ENCODE measurements at regions not wholly inside any gene's neighbourhood (a gene's known extent, or its start where the extent isn't known, plus 50 kb on each side); places are given as distances from the start of the nearest gene placed in this dataset.

DNA sequence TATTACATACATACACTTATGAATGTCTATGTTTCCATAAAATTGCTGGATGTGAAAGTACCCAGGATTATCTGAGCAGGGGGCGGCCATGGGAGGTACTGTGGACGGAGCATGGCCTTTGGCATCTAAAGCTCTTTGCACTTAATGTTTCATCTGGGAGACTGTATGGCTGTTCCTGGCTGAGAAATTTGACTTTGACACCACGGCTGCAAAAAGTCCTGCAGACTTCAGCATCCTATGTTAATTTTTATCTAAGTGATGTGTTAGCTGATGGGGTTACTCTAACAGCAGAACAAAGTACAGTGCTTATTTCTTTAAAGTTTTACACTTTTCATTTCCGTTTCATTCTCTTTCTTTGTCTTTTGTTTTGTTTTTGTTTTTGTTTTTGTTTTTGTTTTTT lies 139.8 kb upstream of the STX18 start:
- WGBS, 10 experiments = 49 to 92% (median 83%) methylated on average over 1 to 4 of the region's 4 CpGs; no CpG with 5 or more reads in 1 of the 10 experiments
- peaks cover 5 to 7% of the 10 kb centered on the region in 2 donors for H3K4me1 ChIP-seq (replicated peaks in 1 of 2)
- in situ Hi-C loops (cut with MboI; ENCODE audit: low pct_unique_long_range_greater_than_20kb in 2 of 9, low sequenced_read_pairs in 9 of 9, unreplicated experiment in 9 of 9) = loop anchor here in 1 of 9 experiments (25.0 kb wide), 1 partner anchor 181 kb away; the partner anchor contains the start of gene MSX1
- ATAC-seq (replicated peaks in 6 of 8) = no peak
- H3K27ac ChIP-seq = no peak overlapping the region
- H3K4me3 ChIP-seq = no peak overlapping the region

DNA sequence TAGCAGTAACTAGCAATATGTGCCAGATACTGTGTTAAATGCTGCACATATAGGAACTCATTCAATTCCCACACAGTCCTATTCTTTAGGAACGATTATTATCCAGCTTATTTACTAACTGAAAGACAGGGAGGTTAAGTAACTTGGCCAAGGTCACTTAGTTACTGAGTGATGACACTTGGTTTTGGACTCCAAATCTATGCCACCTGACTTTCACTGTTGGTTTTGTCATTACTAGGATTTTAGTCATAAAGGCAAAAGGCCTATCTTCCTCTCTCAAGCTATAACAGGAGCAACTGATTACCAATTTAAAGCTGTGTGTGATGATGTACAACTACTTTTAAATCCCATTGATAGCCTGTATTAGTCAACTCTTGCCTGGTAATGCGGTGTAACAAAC lies 138.9 kb upstream of the STX18 start:
- 53 to 100% (median 100%) methylated on average over 1 to 2 of the region's 2 CpGs; no CpG with 5 or more reads in 2 of the 10 experiments for WGBS, 10 experiments
- no peak for ATAC-seq (replicated peaks in 6 of 8)
- H3K4me1 ChIP-seq (replicated peaks in 1 of 2) = peaks cover 6 to 7% of the 10 kb centered on the region in 2 donors
- in situ Hi-C loops (cut with MboI; ENCODE audit: low pct_unique_long_range_greater_than_20kb in 2 of 9, low sequenced_read_pairs in 9 of 9, unreplicated experiment in 9 of 9) = loop anchor here in 1 of 9 experiments (25.0 kb wide), 1 partner anchor 182 kb away; the partner anchor contains the start of gene MSX1
- H3K27ac ChIP-seq = no peak overlapping the region
- no peak overlapping the region for H3K4me3 ChIP-seq

- H3K4me3 ChIP-seq = no peak overlapping the region
- WGBS, 10 experiments = 80 to 100% (median 93%) methylated on average over 1 to 4 of the region's 4 CpGs; no CpG with 5 or more reads in 2 of the 10 experiments
- ATAC-seq (replicated peaks in 6 of 8) = no peak
- H3K27ac ChIP-seq = no peak overlapping the region
- in situ Hi-C loops (cut with MboI; ENCODE audit: low pct_unique_long_range_greater_than_20kb in 2 of 9, low sequenced_read_pairs in 9 of 9, unreplicated experiment in 9 of 9) = loop anchor here in 1 of 9 experiments (25.0 kb wide), 1 partner anchor 182 kb away; the partner anchor contains the start of gene MSX1
- H3K4me1 ChIP-seq (replicated peaks in 1 of 2) = peaks cover 5 to 6% of the 10 kb centered on the region in 2 donors
Measured at GRCh38 chr4:4680243-4680642, 138.4 kb upstream of the STX18 start.

- no peak overlapping the region for H3K4me3 ChIP-seq
- in situ Hi-C loops (cut with MboI; ENCODE audit: low pct_unique_long_range_greater_than_20kb in 2 of 9, low sequenced_read_pairs in 9 of 9, unreplicated experiment in 9 of 9) = loop anchor here in 1 of 9 experiments (25.0 kb wide), 1 partner anchor 184 kb away; the partner anchor contains the start of gene MSX1
Measured at GRCh38 chr4:4677556-4678522, 136.0 kb upstream of the STX18 start.

DNA sequence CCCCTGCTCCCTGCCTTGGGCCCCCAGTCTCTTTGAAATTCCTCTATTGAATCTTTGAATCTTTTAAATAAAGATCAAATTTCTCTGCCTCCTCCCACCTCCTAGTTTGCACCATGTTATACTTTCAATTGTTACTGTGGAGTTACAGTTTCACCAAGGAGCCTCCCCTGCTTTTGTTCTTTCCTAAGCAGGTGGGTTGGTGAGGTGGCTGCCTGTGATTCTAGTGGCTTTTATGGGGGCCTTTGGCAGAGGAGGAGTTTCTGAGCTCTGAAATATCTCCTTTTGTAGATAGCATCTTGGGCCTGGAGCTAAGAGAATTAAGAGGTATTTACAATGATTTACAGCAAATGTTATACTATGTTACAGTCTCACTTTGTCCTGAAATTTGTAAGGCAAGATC lies 133.8 kb upstream of the STX18 start:
- ATAC-seq (replicated peaks in 6 of 8) = no peak
- no peak overlapping the region for H3K4me3 ChIP-seq
- peaks cover 4 to 7% of the 10 kb centered on the region in 2 donors for H3K4me1 ChIP-seq (replicated peaks in 1 of 2)
- in situ Hi-C loops (cut with MboI; ENCODE audit: low pct_unique_long_range_greater_than_20kb in 2 of 9, low sequenced_read_pairs in 9 of 9, unreplicated experiment in 9 of 9) = loop anchor here in 1 of 9 experiments (25.0 kb wide), 1 partner anchor 187 kb away; the partner anchor contains the start of gene MSX1
- no peak overlapping the region for H3K27ac ChIP-seq

More at GRCh38 chr4:4677556-4678522, 136.0 kb upstream of the STX18 start:
- Histone ChIP-seq H3K4me1 (replicated peaks in 1 of 2) (peaks cover 4% of the 10 kb centered on the region in 2 donors), H3K27ac (no peak overlapping the region)
- peak in 3 of 8 experiments; percentile 88 to 93 (median 93) for ATAC-seq (replicated peaks in 6 of 8)
- WGBS, 10 experiments = 1 to 73% (median 28%) methylated on average over 5 to 20 of the region's 23 CpGs

DNA sequence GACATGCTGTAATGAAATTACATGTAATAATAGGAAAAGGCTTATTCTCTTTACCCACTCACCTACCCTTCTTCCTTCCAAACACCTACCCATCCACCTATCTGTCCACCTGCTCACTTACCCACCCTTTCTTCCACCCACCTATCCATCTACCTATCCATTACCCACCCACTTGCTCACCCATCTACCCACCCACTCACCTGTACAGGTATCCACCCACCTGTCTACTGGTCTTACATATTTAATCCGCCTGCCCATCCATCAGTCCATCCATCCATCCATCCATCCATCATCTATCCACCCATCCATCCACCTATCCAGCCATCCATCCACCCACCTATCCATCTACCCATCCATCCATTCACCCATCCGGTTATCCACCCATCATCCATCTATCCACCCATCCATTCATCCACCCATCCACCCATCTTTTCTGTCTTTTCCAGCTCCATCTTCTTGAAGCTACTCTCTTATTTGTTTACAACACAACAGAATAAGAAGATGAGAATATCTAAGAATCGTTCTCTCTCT lies 133.3 kb upstream of the STX18 start:
- H3K4me1 ChIP-seq (replicated peaks in 1 of 2) = peaks cover 4 to 7% of the 10 kb centered on the region in 2 donors
- in situ Hi-C loops (cut with MboI; ENCODE audit: low pct_unique_long_range_greater_than_20kb in 2 of 9, low sequenced_read_pairs in 9 of 9, unreplicated experiment in 9 of 9) = loop anchor here in 1 of 9 experiments (25.0 kb wide), 1 partner anchor 187 kb away; the partner anchor contains the start of gene MSX1
- ATAC-seq (replicated peaks in 6 of 8) = no peak
- no peak overlapping the region for H3K4me3 ChIP-seq
- 22 to 100% (median 76%) methylated on average over 1 to 3 of the region's 3 CpGs; no CpG with 5 or more reads in 1 of the 10 experiments for WGBS, 10 experiments
- no peak overlapping the region for H3K27ac ChIP-seq

DNA sequence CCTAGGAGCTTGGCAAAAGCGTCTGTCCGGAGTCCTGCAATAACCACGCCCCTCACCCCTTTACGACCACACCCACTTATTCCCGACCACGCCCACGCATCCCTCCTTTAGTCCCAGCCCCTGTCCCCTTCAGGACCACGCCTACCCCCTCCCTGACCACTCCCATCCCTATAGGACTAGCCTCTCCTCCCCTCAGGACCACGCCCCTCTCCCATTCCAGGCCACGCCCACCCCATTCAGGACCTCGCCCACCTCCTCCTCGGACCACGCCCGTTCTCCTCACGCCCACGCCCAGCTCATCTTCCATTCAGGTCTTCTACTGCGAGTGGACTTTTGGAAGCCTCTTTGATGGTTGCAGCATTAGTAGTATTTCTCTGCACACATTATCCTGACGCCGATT lies 131.2 kb upstream of the STX18 start:
- H3K4me1 ChIP-seq (replicated peaks in 1 of 2) = peaks cover 4 to 7% of the 10 kb centered on the region in 2 donors
- no peak overlapping the region for H3K4me3 ChIP-seq
- 20 to 76% (median 33%) methylated on average over 1 to 6 of the region's 19 CpGs; no CpG with 5 or more reads in 5 of the 10 experiments for WGBS, 10 experiments
- no peak overlapping the region for H3K27ac ChIP-seq
- in situ Hi-C loops (cut with MboI; ENCODE audit: low pct_unique_long_range_greater_than_20kb in 2 of 9, low sequenced_read_pairs in 9 of 9, unreplicated experiment in 9 of 9) = loop anchor here in 1 of 9 experiments (25.0 kb wide), 1 partner anchor 186 kb away; no protein-coding TSS in a partner anchor
- peak in 7 of 8 experiments; percentile 33 to 94 (median 74) for ATAC-seq (replicated peaks in 6 of 8)

DNA sequence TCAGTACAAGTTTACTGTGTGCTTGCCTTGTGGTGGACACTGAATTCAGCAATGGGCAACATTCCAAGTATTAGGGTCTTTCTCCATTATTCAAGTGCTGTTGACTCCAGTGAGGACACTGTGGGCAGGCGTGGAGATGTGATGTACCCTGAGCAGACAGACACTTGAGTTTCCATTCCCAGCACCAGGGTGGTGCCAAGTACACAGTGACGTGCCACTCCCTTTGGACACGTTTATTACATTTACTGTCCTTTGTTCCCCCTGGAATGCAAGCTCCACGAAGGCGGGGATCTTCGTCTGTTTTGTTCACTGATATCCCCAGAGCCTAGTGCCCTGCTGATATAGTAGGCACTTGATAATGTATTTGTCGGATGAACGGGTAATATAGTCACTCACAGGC lies 130.6 kb upstream of the STX18 start:
- 0 to 83% (median 70%) methylated on average over 1 to 8 of the region's 8 CpGs; no CpG with 5 or more reads in 1 of the 10 experiments for WGBS, 10 experiments

GRCh38 chr4:4671774-4672349 lies 130.0 kb upstream of the STX18 start:
- Histone ChIP-seq H3K4me3 (no peak overlapping the region), H3K4me1 (replicated peaks in 1 of 2) (peaks cover 9 to 10% of the 10 kb centered on the region in 2 donors), H3K27ac (no peak overlapping the region)
- in situ Hi-C loops (cut with MboI; ENCODE audit: low pct_unique_long_range_greater_than_20kb in 2 of 9, low sequenced_read_pairs in 9 of 9, unreplicated experiment in 9 of 9) = loop anchor here in 1 of 9 experiments (25.0 kb wide), 1 partner anchor 185 kb away; no protein-coding TSS in a partner anchor
- 20 to 71% (median 48%) methylated on average over 2 to 5 of the region's 5 CpGs; no CpG with 5 or more reads in 4 of the 10 experiments for WGBS, 10 experiments
- peak in 1 of 8 experiments; percentile 6 for ATAC-seq (replicated peaks in 6 of 8)

More for the DNA sequence above, 130.6 kb upstream of the STX18 start:
- peaks cover 5 to 7% of the 10 kb centered on the region in 2 donors for H3K4me1 ChIP-seq (replicated peaks in 1 of 2)
- no peak overlapping the region for H3K4me3 ChIP-seq
- in situ Hi-C loops (cut with MboI; ENCODE audit: low pct_unique_long_range_greater_than_20kb in 2 of 9, low sequenced_read_pairs in 9 of 9, unreplicated experiment in 9 of 9) = loop anchor here in 1 of 9 experiments (25.0 kb wide), 1 partner anchor 185 kb away; no protein-coding TSS in a partner anchor
- no peak overlapping the region for H3K27ac ChIP-seq
- ATAC-seq (replicated peaks in 6 of 8) = peak in 3 of 8 experiments; percentile 17 to 60 (median 25)

- no peak for ATAC-seq (replicated peaks in 6 of 8)
- H3K4me1 ChIP-seq (replicated peaks in 1 of 2) = peaks cover 9 to 10% of the 10 kb centered on the region in 2 donors
- no peak overlapping the region for H3K4me3 ChIP-seq
- WGBS, 10 experiments = 55 to 83% (median 72%) methylated on average over 4 to 5 of the region's 5 CpGs; no CpG with 5 or more reads in 4 of the 10 experiments
- H3K27ac ChIP-seq = no peak overlapping the region
- in situ Hi-C loops (cut with MboI; ENCODE audit: low pct_unique_long_range_greater_than_20kb in 2 of 9, low sequenced_read_pairs in 9 of 9, unreplicated experiment in 9 of 9) = loop anchor here in 1 of 9 experiments (25.0 kb wide), 1 partner anchor 184 kb away; no protein-coding TSS in a partner anchor
Measured at GRCh38 chr4:4670869-4671268, 129.0 kb upstream of the STX18 start.

- Histone ChIP-seq H3K4me3 (no peak overlapping the region), H3K4me1 (replicated peaks in 1 of 2) (peaks cover 5 to 6% of the 10 kb centered on the region in 2 donors), H3K27ac (no peak overlapping the region)
- WGBS, 10 experiments = 29 to 100% (median 77%) methylated on average over 1 to 14 of the region's 15 CpGs
- in situ Hi-C loops (cut with MboI; ENCODE audit: low pct_unique_long_range_greater_than_20kb in 2 of 9, low sequenced_read_pairs in 9 of 9, unreplicated experiment in 9 of 9) = loop anchor here in 1 of 9 experiments (25.0 kb wide), 1 partner anchor 181 kb away; no protein-coding TSS in a partner anchor
- ATAC-seq (replicated peaks in 6 of 8) = no peak
Measured at GRCh38 chr4:4668355-4669210, 126.7 kb upstream of the STX18 start.

Measured in motor neuron (in vitro differentiated cells).